ENCODE measurements at regions not wholly inside any gene's neighbourhood (a gene's known extent, or its start where the extent isn't known, plus 50 kb on each side); places are given as distances from the start of the nearest gene placed in this dataset.

DNA sequence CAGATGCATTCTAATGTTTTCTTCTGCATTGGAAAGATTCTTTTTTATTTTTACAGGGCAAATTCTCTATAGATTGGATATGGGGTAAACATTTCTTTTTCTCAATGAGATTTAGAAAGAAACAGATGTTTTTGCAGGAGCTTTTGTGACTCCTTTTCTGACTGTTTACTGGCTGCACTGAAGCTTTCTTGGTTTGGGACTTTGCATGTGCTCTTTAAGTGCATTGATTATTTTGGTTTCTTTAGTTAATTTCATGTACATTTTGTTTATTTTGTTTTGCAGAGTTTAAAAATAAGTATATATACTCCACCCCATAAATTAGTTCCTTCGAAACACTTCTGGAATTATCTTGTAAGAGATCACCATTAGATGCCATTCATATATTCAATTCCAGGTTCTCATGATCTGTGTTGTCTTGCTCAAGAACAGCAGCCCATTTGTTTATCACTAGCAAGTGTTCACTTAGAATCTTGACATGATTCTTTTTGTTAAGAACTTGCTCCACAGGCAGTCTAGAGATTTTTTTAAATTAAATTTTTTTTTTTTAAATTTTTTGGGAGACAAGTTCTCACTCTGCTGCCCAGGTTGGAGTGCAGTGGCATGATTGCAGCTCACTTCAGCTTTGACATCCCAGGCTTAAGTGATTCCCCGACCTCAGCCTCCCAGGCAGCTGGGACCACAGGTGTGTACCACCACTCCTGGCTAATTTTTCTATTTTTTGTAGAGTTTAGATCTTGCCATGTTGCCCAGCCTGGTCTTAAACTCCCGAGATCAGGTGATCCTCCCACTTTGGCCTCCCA is 233.7 kb downstream of the MYCN start:
- DNase-seq (ENCODE audit: low read depth in 3 of 3), result no peak

DNA sequence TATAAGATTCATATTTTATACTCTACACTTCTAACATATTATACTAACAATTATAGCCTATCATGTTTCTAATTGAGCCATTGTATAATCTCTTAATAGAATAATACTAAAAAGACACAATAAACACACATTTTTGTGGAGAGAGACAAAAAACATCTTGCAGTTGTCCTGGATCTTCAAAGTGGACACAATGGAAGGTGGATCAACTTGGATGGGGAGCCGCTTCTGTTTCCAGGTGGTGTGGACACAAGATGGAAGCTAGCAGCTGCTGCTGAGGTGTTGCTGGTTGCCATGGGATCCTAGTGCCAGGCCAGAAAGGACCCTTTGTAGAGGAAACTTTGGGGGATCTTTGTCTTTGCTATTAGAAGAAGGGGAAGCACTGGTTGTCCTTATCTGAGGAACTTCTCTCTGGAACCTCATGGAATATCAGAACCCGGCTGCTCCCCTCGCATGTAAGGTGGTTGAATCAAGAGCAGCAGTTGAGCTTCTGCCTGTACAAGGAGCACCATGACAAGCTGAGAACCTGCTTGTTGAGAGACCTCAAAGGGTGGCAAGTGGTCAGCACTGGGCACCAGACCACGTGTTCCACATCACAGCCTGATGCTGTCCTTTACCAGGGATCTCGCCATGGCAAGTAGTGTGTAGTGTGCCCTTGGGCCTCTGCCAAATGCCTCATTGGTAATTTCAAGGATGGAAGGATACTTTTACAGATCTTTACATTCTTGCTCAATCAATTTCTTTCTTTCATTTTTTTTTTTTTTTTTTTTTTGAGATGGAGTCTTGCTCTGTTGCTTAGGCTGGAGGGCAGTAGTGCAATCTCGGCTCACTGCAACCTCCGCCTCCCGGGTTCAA is 232.2 kb downstream of the MYCN start:
- DNase-seq (ENCODE audit: low read depth in 3 of 3), result no peak

DNA sequence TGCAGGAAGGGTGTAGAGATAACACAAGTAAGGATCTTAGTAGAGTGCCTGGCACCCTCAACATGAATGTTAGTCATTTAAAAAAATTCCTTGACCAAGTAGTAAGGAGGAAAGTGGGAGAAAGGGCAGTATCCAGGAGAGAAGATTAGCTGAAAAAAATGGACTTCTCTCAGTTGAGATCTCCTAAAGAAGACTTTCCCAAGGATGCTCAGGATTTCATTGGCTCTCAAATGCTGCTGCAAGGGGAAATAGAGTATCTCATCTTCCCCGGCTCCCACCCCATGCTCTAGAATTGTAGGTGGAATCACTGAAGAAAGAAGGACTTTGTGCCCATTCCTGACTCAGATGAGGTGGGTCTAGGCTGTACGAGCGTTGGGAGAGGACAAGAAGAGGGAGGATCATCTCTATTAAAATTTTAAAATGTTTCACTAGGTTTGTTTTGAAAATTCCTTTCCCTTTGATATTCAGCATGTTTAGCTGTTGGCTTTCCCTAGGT is 231.1 kb downstream of the MYCN start:
- no peak for DNase-seq (ENCODE audit: low read depth in 3 of 3)

DNA sequence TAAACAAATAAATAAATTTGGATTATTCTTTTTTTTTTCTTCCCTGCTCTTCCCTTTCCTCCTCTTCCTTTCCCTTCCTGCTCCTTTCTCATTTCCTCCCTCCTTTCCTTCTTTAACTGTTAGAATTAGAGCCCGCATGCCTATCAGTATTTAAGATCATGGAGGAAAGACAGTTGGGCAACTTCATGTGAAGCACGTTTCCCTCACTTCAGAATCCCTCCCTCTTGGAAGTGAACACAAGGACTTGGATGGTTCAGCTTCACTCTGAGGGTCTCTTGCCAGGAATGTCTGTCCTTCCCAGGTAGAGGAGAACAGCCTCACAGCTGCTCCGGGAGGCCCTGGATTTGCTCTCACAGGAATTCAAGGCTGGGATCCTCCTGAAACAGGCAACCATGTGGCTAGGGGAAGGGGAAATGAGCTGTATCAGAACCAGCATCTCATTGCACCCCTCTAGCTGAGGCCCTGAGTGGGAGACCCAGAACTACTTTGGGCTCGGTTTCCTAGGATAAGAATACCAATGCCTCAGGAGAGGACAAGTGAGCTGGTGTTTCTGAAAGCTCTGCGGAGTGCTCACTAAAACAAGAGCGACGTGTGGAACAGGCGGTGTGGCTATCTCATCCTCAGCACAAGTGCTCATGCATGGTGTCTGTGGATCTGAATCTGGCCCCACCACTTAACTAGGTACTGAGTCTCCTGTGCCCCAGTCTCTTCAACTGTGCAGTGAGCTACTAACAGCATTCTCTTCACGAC is 230.5 kb downstream of the MYCN start:
- DNase-seq (ENCODE audit: low read depth in 3 of 3), result no peak

DNA sequence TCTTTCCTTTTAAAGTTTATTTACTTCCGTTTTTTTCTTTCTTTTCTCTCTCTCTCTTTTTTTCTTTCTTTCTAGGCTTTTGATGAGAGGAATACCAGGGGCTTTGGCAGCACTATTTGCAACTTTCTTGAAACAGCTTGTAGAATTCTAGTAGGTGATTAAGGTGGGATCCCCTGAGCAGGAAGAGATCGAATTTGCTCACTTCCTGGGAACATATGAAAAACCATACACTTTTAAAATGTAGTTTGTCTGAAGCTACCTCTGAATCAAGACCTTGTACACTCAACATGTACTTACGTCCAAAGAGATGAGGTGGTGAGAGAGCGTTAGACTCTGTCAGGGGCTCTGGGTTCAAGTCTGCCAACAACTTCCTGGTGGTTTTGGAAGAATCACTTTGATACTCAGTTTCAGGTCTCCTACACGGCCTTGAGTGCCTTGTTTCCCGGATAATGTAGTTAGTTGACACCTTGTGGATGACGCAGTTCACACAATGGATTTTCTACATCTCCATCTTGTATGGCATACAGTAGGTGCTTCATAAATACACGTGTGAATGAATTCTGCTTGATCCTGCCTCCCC is 229.1 kb downstream of the MYCN start:
- no peak for DNase-seq (ENCODE audit: low read depth in 3 of 3)

DNA sequence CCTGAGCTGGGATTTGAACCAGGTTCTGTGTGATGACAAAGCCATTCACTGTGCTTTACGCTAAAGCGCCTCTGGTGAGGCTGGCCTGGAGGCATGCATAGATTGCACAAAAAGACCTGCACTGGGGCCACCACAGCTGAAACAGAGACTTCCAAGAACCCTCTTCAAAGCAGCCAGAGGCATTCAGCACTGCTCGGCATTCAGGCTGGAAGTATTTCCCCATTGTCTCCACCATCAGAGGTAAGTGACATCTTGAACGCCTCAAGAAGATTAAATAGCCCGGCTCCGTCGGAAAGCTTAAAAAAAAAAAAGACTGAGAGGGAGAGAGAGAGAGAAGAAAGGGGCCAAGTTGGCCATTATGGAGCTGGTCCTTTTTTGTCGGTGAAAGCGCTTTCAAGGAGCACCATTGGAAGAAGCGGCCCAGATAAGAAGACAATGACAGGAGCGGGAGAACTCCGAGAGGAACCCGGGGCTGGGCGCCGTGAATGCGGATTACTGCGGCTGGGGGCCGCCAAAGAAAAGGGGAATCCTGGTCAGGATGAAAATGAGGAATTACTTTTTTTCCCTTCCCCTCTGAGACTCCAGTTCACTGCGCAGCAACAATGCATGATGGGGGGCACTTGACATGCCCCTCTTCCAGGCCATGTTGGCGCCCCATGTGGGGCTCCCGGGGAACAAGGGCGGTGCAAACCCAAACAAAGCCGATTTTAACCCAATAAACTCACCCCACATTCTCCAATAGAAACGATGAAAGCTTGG is 228.3 kb downstream of the MYCN start:
- DNase-seq (ENCODE audit: low read depth in 3 of 3), result no peak

DNA sequence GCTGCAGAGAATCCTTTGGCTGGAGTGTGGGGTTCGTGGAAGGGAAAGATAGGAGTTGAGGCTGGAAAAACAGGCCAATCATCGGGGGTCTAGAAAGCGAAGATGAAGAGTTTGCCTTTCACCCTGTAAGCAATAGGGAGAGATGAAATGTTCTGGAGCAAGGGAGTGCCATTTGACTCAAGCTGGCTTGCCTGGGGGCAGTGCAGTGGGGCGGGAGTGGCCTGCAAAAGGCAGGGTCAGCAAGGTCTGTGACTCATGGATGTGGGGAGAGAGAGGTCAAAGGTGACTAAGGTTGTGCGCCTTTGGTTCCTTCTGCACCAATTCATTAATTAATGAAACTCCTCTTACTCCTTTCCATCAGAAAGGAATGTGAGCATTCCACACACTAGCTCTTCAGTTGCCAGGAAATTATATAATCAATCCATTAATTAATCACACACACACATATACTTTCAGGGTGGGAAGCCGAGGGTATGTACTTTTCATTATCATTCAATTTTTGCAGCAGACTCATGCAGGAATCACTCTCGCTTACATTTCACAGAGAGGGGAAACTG is 227.6 kb downstream of the MYCN start:
- no peak for DNase-seq (ENCODE audit: low read depth in 3 of 3)

DNA sequence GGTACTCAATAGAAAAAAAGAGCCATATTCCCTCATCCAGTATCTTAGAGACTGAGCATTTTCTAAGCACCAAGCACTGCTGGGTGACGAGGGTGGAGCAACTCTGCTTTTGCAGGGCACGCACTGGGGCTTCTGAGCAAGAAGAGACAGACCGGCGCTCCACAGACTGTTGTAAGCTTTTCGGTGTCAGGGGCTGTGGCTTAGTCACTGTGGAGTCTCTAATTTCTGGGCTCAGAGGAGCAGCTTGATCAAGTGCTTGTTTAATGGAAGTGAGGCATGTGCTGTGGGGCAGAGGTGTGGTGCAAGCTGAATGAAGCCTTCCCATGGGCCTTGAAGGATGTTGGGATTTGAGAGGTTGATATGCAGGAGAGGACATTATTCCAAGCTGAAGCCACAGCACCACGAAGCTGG is 227.1 kb downstream of the MYCN start:
- no peak for DNase-seq (ENCODE audit: low read depth in 3 of 3)

DNA sequence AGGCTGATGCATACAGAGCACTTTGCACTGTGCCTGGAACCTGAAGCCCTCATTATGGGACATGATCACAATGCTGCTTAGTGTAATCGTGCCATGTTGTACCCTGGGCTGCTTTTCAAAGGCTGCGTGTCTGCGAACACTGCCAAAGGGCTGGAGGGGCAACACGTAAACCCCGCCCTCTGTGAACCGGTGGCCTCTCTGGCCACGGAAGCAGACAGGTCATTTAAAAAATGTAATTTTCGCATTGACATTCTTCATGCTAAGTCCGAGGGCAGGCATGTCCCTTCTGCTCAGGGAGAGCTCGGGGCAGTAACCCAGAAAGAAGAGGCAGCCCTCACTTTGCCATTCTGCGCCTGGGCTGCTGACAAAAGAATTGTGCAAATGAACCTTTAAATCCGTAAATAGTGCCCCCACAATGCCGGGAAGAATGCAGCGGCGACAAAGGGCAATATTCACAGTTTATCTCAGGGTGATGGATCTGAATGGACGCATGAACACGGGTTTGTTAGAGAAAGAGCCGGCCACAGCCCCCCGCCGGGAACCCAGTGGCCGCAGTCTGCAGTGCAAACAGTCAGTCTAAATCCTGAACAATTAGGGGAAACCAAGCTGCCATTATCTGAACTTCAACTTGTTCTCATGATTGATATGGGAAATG is 226.1 kb downstream of the MYCN start:
- DNase-seq (ENCODE audit: low read depth in 3 of 3), result no peak

DNA sequence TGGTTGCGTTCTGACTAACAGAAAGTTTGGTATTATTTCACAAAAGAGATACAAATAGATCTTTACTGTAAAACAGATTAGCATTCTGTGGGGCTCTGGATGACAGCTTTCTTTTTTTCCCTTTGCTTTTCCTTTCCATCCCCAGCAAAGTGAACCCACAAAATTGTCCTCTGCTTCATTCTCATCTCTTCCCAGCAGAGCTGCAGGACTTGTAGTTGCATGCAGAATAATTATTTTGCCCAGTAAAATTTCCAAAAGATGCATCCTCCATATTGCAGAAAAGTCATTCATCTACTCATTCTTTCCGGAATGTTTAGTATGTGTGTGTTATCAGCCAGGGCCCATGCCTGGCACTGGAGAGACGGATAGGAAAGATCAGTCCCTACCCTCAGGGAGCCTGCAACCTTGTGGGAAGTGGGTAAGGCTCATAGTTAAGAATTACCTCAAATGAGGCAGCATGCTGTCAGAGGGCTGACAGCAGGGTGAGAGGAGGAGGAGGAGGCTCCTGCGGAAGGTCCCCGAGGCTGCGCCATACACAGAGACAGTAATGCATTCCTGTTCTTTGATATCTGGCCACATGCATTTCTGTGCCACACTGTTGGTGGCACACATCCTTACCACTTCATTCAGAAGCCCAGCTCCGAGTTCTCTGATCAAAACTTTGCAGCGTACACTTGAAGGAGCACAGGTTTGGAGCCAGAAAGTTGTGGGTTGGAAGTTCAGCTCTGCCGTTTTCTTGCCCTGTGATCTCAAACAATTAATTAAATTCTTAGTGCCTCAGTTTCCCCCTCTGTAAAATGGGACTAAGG is 225.4 kb downstream of the MYCN start:
- DNase-seq (ENCODE audit: low read depth in 3 of 3), result no peak

DNA sequence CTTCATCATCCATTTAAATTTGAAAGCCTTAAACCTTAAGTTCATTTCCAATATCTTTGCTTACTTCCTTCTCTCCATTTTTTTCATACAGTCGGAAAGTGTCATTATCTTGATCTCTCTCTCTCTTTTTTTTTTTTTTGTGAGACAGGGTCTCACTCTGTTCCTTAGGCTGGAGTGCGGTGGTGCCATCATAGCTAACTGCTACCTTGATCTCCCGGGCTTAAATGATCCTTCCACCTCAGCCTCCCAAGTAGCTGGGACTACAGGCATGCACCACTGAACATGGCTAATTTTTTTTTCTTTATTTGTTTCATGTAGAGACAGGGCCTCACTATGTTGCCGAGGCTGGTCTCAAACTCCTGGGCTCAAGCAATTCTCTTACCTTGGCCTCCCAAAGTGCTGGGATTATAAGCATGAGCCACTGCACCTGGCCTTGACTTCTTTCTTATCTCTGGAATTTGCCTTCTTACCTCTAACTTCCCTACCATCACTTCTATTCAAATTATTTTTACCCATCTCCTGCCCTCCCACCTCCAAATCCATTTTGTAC is 222.2 kb downstream of the MYCN start:
- no peak for DNase-seq (ENCODE audit: low read depth in 3 of 3)

DNA sequence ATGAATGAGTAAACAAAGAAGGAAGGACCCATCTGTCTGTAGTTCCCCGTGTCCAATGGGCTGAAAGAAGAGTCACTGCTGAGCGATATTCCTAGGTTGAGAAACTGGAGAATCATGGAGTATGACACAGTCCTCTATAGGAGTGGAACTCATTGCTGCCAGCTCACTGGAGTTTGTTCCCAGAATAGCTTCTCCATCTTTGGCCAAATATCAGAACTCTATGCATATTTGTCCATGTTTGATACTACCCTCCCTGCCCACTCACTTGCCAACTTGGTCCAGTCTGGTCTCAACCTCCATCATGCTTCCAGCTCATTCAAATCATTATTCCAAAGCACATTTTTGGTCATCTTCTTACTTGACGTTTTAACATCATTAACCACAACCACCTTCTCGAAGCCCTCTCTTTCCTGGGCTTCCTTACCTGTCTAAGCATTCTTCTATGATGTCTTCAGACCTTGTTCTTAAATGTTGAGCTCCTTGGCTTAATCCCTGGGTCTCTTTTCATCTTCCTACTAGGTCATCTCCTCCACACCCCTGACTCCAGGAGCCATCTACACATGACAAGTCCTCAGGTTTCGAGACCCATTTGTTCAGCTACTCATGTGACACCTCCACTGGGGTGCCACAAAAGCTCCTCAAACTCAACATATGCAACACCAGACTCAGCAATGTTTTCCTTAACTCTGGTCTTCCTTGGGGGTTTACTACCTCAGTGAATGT is 221.6 kb downstream of the MYCN start:
- no peak for DNase-seq (ENCODE audit: low read depth in 3 of 3)

DNA sequence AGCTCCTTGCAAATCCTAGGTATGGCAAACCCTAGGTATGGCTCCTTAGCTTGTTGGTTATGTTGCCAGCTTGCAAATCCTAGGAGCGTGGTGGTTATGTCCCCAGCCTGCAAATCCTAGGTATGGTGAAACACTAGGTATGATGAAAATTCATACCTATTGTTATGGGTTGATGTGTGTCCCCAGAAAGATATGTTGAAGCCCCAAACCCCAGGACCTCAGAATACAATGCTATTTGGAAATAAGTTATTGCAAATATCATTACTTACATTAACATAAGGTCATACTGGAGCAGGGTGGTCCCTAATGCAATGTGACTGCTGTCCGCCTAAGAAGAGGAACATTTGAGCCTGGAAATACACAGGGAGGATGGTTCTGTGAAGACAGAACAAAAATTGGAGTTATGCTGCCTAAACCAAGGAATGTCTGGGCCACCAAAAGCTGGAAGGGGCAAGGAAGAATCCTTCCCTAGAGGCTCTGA is 220.8 kb downstream of the MYCN start:
- no peak for DNase-seq (ENCODE audit: low read depth in 3 of 3)

DNA sequence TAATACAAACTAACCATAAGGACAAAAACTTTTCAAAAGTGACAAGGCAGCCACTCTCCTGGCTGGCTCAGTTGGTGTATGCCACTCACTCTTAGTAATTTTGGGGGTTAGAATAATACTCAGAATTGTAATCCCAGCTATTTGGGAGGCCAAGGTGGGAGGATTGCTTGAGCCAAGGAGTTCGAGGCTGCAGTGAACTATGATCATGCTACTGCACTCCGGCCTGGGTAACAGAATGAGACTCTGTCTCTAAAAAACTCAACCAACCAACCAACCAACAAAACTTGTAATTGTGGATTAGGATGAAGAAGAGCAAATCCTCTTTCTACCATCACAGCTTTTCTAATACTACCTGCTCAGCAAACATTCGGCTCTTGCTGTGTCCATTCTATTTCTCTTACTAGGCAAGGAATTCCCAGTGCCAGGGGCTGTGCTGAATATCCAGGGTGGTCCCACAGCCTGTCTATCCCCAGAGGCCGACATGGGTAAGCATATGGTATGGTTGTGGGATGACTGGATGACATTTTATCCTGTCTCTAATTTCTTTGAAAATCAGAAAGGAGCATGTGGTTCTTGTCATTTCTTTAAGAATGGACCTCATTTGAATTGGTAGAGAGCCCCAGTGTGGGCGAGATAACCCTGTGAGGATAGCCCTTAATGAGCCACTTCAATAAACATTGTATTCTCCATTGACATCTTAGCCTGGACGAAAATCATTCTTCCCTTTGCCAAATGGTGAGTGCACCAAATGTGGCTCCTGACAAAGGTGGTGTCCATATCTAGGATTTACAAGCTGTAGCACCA is 220.1 kb downstream of the MYCN start:
- DNase-seq (ENCODE audit: low read depth in 3 of 3), result no peak

DNA sequence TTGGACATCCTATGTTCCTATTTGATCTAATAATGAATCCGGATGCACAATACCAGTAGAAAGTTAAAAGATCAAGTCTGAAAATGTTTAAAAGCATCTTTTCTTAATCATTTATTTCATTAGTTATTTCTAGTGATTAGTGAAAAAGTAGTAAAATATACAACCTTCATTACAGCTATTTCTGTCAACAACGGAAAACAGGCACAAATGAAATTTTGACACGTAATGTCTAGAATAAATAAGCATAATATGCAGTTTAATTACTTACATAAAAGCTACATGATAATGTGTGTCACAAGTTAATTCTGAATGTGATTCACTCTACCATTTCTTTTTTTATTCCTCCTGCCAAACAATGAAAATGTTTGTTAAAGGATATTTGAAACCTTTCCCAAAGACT is 216.1 kb downstream of the MYCN start:
- DNase-seq (ENCODE audit: low read depth in 3 of 3), result no peak

DNA sequence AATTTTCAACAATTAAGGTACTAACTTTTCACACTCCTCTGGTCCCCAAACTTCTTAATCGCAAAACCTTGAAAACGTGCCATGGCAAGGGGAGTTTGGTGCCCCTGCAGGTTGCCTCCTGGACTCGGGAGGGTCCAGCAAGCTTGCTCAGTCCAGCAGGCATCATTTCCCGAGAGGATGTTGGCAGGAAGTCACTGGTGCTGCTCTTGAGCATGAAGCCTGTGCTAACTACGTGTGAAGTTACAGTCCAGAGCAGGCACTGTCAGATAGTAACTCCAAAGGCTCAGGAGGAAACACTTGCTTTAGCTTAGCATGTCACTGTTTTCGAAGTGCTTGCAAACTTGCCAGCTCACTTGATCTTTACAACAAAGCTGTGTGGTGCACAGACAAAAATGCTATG is 215.4 kb downstream of the MYCN start:
- DNase-seq (ENCODE audit: low read depth in 3 of 3), result no peak

DNA sequence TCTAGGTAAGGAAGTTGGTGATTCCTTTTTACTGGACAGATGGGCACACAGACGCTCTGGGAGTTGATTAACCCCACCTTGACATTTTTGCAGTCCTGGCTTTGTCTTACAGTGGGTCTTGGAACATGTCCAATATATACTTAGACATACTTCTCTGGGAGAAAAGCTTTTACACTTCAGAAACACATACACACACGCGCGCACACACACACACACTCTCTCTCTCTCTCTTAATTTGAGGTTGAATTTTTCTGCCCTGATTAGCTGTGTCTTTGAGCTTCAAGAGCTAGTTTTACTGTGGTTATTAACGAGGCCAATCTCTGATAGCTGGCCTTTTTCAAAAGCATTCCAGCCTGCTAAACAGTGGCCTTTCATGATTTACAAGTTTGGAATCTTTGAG is 215.0 kb downstream of the MYCN start:
- DNase-seq (ENCODE audit: low read depth in 3 of 3), result no peak

All from stimulated activated CD4-positive, alpha-beta T cell treated with anti-CD3 and anti-CD28 coated beads, TNF-alpha, amount 100 ng/mL, for 4 hours (primary cell).